HL-60 (cell line): ENCODE measurements at regions not wholly inside any gene's neighbourhood (a gene's known extent, or its start where the extent isn't known, plus 50 kb on each side); places are given as distances from the start of the nearest gene placed in this dataset.

Source experiments
- GABPA ChIP-seq: IDR thresholded peaks from 2 replicates; pipeline ENCODE4 v1.6.1; 2012; ENCODE audit warnings: low read depth
- POLR2AphosphoS5 ChIP-seq: IDR thresholded peaks from 2 replicates; pipeline ENCODE4 v1.6.1; 2012; ENCODE audit warnings: low read depth
- SPI1 ChIP-seq: IDR thresholded peaks from 2 replicates; pipeline ENCODE4 v1.6.1; 2012; ENCODE audit warnings: low read depth, mild to moderate bottlenecking, borderline replicate concordance
- TF ChIP-seq, protein P1 (sequence below): IDR thresholded peaks from one replicate; pipeline ENCODE4 v1.5.1; 2011; ENCODE audit warnings: low read length, control low read depth, inconsistent platforms; ENCODE audit not compliant: insufficient read depth
- TF ChIP-seq, protein P2 (sequence below): IDR thresholded peaks from 2 replicates; pipeline ENCODE4 v1.6.1; 2012; ENCODE audit warnings: low read depth; ENCODE audit not compliant: insufficient replicate concordance

DNA sequence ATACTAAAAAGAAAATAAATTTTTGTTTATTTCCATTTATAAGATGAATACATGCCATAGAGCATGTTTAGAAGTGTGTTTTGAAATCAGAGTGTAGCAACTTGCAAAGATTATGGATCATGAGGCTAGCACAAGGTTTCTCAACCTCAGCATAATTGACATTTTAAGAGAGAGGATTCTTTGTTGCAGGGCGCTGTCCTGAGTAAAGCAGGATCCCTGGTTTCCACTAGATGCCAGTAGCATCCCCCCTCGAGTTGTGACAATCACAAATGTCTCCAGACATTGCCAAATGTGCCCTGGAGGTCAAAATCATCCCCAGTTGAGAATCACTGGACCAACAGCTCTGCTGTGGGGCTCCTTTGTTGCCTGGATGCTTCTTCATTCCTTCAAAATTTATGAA lies 128.5 kb upstream of the RBMS3 start:
- TF ChIP-seq POLR2AphosphoS5 (no peak), GABPA (no peak), SPI1 (no peak)
- TF ChIP-seq, protein P1, sequence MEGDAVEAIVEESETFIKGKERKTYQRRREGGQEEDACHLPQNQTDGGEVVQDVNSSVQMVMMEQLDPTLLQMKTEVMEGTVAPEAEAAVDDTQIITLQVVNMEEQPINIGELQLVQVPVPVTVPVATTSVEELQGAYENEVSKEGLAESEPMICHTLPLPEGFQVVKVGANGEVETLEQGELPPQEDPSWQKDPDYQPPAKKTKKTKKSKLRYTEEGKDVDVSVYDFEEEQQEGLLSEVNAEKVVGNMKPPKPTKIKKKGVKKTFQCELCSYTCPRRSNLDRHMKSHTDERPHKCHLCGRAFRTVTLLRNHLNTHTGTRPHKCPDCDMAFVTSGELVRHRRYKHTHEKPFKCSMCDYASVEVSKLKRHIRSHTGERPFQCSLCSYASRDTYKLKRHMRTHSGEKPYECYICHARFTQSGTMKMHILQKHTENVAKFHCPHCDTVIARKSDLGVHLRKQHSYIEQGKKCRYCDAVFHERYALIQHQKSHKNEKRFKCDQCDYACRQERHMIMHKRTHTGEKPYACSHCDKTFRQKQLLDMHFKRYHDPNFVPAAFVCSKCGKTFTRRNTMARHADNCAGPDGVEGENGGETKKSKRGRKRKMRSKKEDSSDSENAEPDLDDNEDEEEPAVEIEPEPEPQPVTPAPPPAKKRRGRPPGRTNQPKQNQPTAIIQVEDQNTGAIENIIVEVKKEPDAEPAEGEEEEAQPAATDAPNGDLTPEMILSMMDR = no peak
- TF ChIP-seq, protein P2, sequence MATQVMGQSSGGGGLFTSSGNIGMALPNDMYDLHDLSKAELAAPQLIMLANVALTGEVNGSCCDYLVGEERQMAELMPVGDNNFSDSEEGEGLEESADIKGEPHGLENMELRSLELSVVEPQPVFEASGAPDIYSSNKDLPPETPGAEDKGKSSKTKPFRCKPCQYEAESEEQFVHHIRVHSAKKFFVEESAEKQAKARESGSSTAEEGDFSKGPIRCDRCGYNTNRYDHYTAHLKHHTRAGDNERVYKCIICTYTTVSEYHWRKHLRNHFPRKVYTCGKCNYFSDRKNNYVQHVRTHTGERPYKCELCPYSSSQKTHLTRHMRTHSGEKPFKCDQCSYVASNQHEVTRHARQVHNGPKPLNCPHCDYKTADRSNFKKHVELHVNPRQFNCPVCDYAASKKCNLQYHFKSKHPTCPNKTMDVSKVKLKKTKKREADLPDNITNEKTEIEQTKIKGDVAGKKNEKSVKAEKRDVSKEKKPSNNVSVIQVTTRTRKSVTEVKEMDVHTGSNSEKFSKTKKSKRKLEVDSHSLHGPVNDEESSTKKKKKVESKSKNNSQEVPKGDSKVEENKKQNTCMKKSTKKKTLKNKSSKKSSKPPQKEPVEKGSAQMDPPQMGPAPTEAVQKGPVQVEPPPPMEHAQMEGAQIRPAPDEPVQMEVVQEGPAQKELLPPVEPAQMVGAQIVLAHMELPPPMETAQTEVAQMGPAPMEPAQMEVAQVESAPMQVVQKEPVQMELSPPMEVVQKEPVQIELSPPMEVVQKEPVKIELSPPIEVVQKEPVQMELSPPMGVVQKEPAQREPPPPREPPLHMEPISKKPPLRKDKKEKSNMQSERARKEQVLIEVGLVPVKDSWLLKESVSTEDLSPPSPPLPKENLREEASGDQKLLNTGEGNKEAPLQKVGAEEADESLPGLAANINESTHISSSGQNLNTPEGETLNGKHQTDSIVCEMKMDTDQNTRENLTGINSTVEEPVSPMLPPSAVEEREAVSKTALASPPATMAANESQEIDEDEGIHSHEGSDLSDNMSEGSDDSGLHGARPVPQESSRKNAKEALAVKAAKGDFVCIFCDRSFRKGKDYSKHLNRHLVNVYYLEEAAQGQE = no peak
